HUES64 (cell line): ENCODE measurements at regions not wholly inside any gene's neighbourhood (a gene's known extent, or its start where the extent isn't known, plus 50 kb on each side); places are given as distances from the start of the nearest gene placed in this dataset.

Experiments
- H3K27ac ChIP-seq: 2 replicates; pipeline ENCODE4 v1.7.0; 2013; ENCODE audit warnings: low read depth, low read length, inconsistent platforms
- H3K27me3 ChIP-seq: 2 replicates; pipeline ENCODE4 v1.6.1; 2013; ENCODE audit warnings: mild to moderate bottlenecking, low read length; ENCODE audit not compliant: insufficient read depth
- H3K36me3 ChIP-seq: 2 replicates; pipeline ENCODE4 v1.6.1; 2013; ENCODE audit warnings: mild to moderate bottlenecking, low read length; ENCODE audit not compliant: insufficient read depth
- H3K4me1 ChIP-seq: 2 replicates; pipeline ENCODE4 v1.6.1; 2013; ENCODE audit warnings: mild to moderate bottlenecking, low read length, moderate library complexity; ENCODE audit not compliant: insufficient read depth
- H3K4me3 ChIP-seq: 2 replicates; pipeline ENCODE4 v1.5.1; 2013; ENCODE audit warnings: mild to moderate bottlenecking, low read length, moderate library complexity
- H3K9ac ChIP-seq: 2 replicates; pipeline ENCODE4 v1.6.1; 2013; ENCODE audit warnings: mild to moderate bottlenecking, low read depth, low read length
- H3K9me3 ChIP-seq: 2 replicates; pipeline ENCODE4 v1.6.1; 2013; ENCODE audit warnings: low read depth, low read length; ENCODE audit not compliant: insufficient read depth
- WGBS: fragments of 150-250, 120-280 bp; methylation state at CpG from one replicate; pipeline ENCODE4 v1.1.7; 2013; ENCODE audit warnings: missing lambda C conversion rate; 5-methylcytosine and 5-hydroxymethylcytosine counted together

- Histone ChIP-seq H3K27ac (no peak overlapping the region), H3K9ac (no peak overlapping the region), H3K27me3 (peaks cover 50% of the 10 kb centered on the region), H3K36me3 (no peaks in the 10 kb centered on the region), H3K4me3 (no peak overlapping the region), H3K4me1 (peaks cover 35% of the 10 kb centered on the region), H3K9me3 (no peaks in the 10 kb centered on the region)
- 94% methylated on average over 7 of the region's 7 CpGs for WGBS
Measured at GRCh38 chr5:32503261-32503660, 58.7 kb upstream of the ZFR start.

GRCh38 chr5:32501071-32502002 lies 56.8 kb upstream of the ZFR start:
- Histone ChIP-seq H3K36me3 (no peaks in the 10 kb centered on the region), H3K4me1 (peaks cover 32% of the 10 kb centered on the region), H3K27me3 (peaks cover 50% of the 10 kb centered on the region), H3K9me3 (no peaks in the 10 kb centered on the region), H3K9ac (no peak overlapping the region), H3K27ac (no peak overlapping the region), H3K4me3 (peak overlapping the region; percentile 17; the same call in 1 of the 2 replicates)
- 26% methylated on average over 14 of the region's 16 CpGs for WGBS

GRCh38 chr5:32500181-32500580 lies 55.6 kb upstream of the ZFR start:
- peaks cover 50% of the 10 kb centered on the region for H3K27me3 ChIP-seq
- WGBS, result 12% methylated on average over 7 of the region's 7 CpGs
- no peak overlapping the region for H3K9ac ChIP-seq
- peaks cover 22% of the 10 kb centered on the region for H3K4me1 ChIP-seq
- no peaks in the 10 kb centered on the region for H3K36me3 ChIP-seq
- no peak overlapping the region for H3K4me3 ChIP-seq
- H3K9me3 ChIP-seq, result no peaks in the 10 kb centered on the region
- H3K27ac ChIP-seq, result no peak overlapping the region

- no peak overlapping the region for H3K4me3 ChIP-seq
- no peaks in the 10 kb centered on the region for H3K36me3 ChIP-seq
- H3K9me3 ChIP-seq, result no peaks in the 10 kb centered on the region
- WGBS, result 88% methylated on average over 2 of the region's 2 CpGs
- H3K27ac ChIP-seq, result no peak overlapping the region
- H3K9ac ChIP-seq, result no peak overlapping the region
- H3K27me3 ChIP-seq, result peaks cover 41% of the 10 kb centered on the region
- peaks cover 18% of the 10 kb centered on the region for H3K4me1 ChIP-seq
Measured at GRCh38 chr5:32499261-32499660, 54.7 kb upstream of the ZFR start.

GRCh38 chr5:32498484-32498883 lies 53.9 kb upstream of the ZFR start:
- Histone ChIP-seq H3K4me3 (no peak overlapping the region), H3K4me1 (peaks cover 18% of the 10 kb centered on the region), H3K27ac (no peak overlapping the region), H3K27me3 (peaks cover 38% of the 10 kb centered on the region), H3K9me3 (no peaks in the 10 kb centered on the region), H3K36me3 (no peaks in the 10 kb centered on the region), H3K9ac (no peak overlapping the region)

- WGBS, result 94% methylated on average over 5 of the region's 5 CpGs
- H3K36me3 ChIP-seq, result no peaks in the 10 kb centered on the region
- peaks cover 16% of the 10 kb centered on the region for H3K27me3 ChIP-seq
- peaks cover 9% of the 10 kb centered on the region for H3K4me1 ChIP-seq
- H3K9me3 ChIP-seq, result no peaks in the 10 kb centered on the region
- H3K9ac ChIP-seq, result no peak overlapping the region
- H3K4me3 ChIP-seq, result no peak overlapping the region
- H3K27ac ChIP-seq, result no peak overlapping the region
Measured at GRCh38 chr5:32496104-32496503, 51.6 kb upstream of the ZFR start.

GRCh38 chr5:32494827-32495226 lies 50.3 kb upstream of the ZFR start:
- Histone ChIP-seq H3K36me3 (no peaks in the 10 kb centered on the region), H3K4me1 (peaks cover 4% of the 10 kb centered on the region), H3K9ac (no peak overlapping the region), H3K27ac (no peak overlapping the region), H3K4me3 (no peak overlapping the region), H3K9me3 (no peaks in the 10 kb centered on the region), H3K27me3 (peaks cover 10% of the 10 kb centered on the region; the same call in 1 of the 2 replicates)
- WGBS, result 95% methylated on average over 6 of the region's 6 CpGs
